HG03565 (cell line): ENCODE measurements at regions not wholly inside any gene's neighbourhood (a gene's known extent, or its start where the extent isn't known, plus 50 kb on each side); places are given as distances from the start of the nearest gene placed in this dataset.

Source experiments
- ATAC-seq: cut with Tn5 transposase; IDR thresholded peaks from one replicate; pipeline ENCODE4 v1.9.1; 2021; ENCODE audit warnings: mild to moderate bottlenecking, moderate library complexity; ENCODE audit not compliant: unreplicated experiment

- no peak for ATAC-seq
These were observed 184.4 kb downstream of the SPCS3 start for GRCh38 chr4:176504118-176504517.

- no peak for ATAC-seq
These were observed 188.2 kb downstream of the SPCS3 start for GRCh38 chr4:176507845-176508533.

- ATAC-seq, result no peak
These were observed 189.1 kb downstream of the SPCS3 start for GRCh38 chr4:176508780-176509331.

- ATAC-seq, result no peak
These were observed 205.8 kb downstream of the SPCS3 start for GRCh38 chr4:176525576-176525975.

GRCh38 chr4:176526704-176527103 is 206.9 kb downstream of the SPCS3 start:
- no peak for ATAC-seq

- ATAC-seq, result no peak
These were observed 209.8 kb downstream of the SPCS3 start for GRCh38 chr4:176529574-176529973.

- no peak for ATAC-seq
These were observed 213.4 kb downstream of the SPCS3 start for GRCh38 chr4:176533159-176533558.

GRCh38 chr4:176534566-176534965 is 214.8 kb downstream of the SPCS3 start:
- no peak for ATAC-seq

- ATAC-seq, result no peak
These were observed 218.6 kb downstream of the SPCS3 start for GRCh38 chr4:176538217-176538925.

- no peak for ATAC-seq
These were observed 219.5 kb downstream of the SPCS3 start for GRCh38 chr4:176539091-176539784.

- ATAC-seq, result no peak
These were observed 220.0 kb downstream of the SPCS3 start for GRCh38 chr4:176539785-176540175.

GRCh38 chr4:176540814-176541213 is 221.0 kb downstream of the SPCS3 start:
- no peak for ATAC-seq

GRCh38 chr4:176545872-176546271 is 226.1 kb downstream of the SPCS3 start:
- ATAC-seq, result no peak

- no peak for ATAC-seq
These were observed 227.2 kb downstream of the SPCS3 start for GRCh38 chr4:176546975-176547374.

GRCh38 chr4:176548571-176548970 is 228.8 kb downstream of the SPCS3 start:
- ATAC-seq, result no peak

- ATAC-seq, result no peak
These were observed 229.5 kb downstream of the SPCS3 start for GRCh38 chr4:176549161-176549865.

- no peak for ATAC-seq
These were observed 234.1 kb downstream of the VEGFC start for GRCh38 chr4:176558661-176559060.

- ATAC-seq, result no peak
These were observed 231.4 kb downstream of the VEGFC start for GRCh38 chr4:176561368-176561767.

- no peak for ATAC-seq
These were observed 229.1 kb downstream of the VEGFC start for GRCh38 chr4:176563591-176563990.

- ATAC-seq, result no peak
These were observed 227.7 kb downstream of the VEGFC start for GRCh38 chr4:176565049-176565448.

- no peak for ATAC-seq
These were observed 226.0 kb downstream of the VEGFC start for GRCh38 chr4:176566769-176567168.
